Right atrium auricular region (tissue), 2 donors: ENCODE measurements at regions not wholly inside any gene's neighbourhood (a gene's known extent, or its start where the extent isn't known, plus 50 kb on each side); places are given as distances from the start of the nearest gene placed in this dataset.

Experiments used
- DNase-seq: peaks from one replicate; pipeline ENCODE4 v3.0.0-alpha.2; 2019; ENCODE audit warnings: low spot score
- H3K27ac ChIP-seq, 2 donors: fragments of 200-600 bp; sonication (generic); 1 replicate in 1 of 2; 2 replicates in 1 of 2; pipeline ENCODE4 v1.5.1; 2016 to 2019
- H3K27me3 ChIP-seq, 2 donors: fragments of 200-600 bp; sonication (generic); one replicate each; pipeline versions ENCODE4 v1.5.1 to v1.6.0; 2017 to 2019
- H3K36me3 ChIP-seq: fragments of 200-600 bp; sonication (generic); one replicate; pipeline ENCODE4 v1.5.1; 2016
- H3K4me1 ChIP-seq, 2 donors: fragments of 200-600 bp; sonication (generic); one replicate each; pipeline versions ENCODE4 v1.5.1 to v1.6.0; 2017 to 2019
- H3K4me3 ChIP-seq, 2 donors: fragments of 200-600 bp; sonication (generic); 1 replicate in 1 of 2; 2 replicates in 1 of 2; pipeline ENCODE4 v1.5.1; 2017 to 2019; ENCODE audit warnings: mild to moderate bottlenecking in 1 of 2, moderate library complexity in 1 of 2
- H3K9me3 ChIP-seq, 2 donors: fragments of 200-600 bp; sonication (generic); one replicate each; pipeline ENCODE4 v1.5.1; 2019
- TF ChIP-seq, protein P1 (sequence below), 2 donors: fragments of 200-600 bp; sonication (generic); IDR thresholded peaks; one replicate each; pipeline ENCODE4 v1.5.1; 2019; ENCODE audit warnings: antibody characterized with exemption in 2 of 2

DNA sequence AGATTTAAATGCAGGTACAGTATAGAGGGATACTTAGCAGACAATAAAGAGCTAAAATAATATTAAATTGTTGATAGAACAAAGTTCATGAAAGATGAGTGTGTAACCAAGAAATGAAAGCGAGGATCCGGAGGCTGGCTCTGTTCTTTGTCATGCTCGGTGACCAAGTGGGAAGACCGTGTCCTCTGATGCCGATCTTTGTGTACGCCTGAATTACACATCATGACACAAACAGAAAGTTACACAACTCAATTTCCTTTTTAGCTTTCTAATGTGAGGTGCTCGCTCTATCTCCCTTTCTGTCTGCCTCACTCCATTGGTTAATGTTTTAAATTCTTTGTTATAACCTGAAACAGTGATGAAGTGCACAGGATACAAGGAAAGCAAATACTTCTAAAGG is 114.8 kb upstream of the NEIL3 start:
- no peaks in the 10 kb centered on the region for H3K4me1 ChIP-seq
- H3K27me3 ChIP-seq = no peaks in the 10 kb centered on the region
- H3K27ac ChIP-seq = no peak overlapping the region
- no peak overlapping the region for H3K4me3 ChIP-seq
- no peaks in the 10 kb centered on the region for H3K36me3 ChIP-seq
- DNase-seq = no peak
- TF ChIP-seq, protein P1, sequence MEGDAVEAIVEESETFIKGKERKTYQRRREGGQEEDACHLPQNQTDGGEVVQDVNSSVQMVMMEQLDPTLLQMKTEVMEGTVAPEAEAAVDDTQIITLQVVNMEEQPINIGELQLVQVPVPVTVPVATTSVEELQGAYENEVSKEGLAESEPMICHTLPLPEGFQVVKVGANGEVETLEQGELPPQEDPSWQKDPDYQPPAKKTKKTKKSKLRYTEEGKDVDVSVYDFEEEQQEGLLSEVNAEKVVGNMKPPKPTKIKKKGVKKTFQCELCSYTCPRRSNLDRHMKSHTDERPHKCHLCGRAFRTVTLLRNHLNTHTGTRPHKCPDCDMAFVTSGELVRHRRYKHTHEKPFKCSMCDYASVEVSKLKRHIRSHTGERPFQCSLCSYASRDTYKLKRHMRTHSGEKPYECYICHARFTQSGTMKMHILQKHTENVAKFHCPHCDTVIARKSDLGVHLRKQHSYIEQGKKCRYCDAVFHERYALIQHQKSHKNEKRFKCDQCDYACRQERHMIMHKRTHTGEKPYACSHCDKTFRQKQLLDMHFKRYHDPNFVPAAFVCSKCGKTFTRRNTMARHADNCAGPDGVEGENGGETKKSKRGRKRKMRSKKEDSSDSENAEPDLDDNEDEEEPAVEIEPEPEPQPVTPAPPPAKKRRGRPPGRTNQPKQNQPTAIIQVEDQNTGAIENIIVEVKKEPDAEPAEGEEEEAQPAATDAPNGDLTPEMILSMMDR (IDR thresholded peaks at IDR 0.05) = no peak
- peaks cover 0 to 8% of the 10 kb centered on the region in 2 donors for H3K9me3 ChIP-seq

DNA sequence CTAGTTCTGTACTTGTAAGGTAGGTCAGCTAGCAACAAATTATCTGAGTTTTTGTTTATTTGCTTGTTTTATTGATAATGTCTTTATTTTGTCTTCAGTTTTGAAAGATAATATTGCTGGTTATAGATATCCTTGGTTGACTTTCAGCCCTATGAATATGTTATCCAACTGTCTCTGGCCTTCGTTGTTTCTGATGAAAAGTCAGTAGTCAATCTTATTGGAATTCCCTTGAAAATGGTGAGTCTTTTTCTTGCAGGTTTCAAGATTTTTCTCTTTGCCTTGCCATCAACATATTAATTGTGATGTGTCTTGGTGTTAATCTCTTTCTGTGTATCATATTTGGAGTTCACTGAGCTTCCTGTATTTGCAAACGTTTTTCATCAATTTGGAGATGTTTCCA is 113.1 kb upstream of the NEIL3 start:
- no peak for DNase-seq
- H3K4me1 ChIP-seq = no peaks in the 10 kb centered on the region
- no peak overlapping the region for H3K4me3 ChIP-seq
- H3K27ac ChIP-seq = no peak overlapping the region
- no peaks in the 10 kb centered on the region for H3K36me3 ChIP-seq
- H3K27me3 ChIP-seq = no peaks in the 10 kb centered on the region
- TF ChIP-seq, protein P1 (IDR thresholded peaks at IDR 0.05) = no peak
- peaks cover 0 to 8% of the 10 kb centered on the region in 2 donors for H3K9me3 ChIP-seq

DNA sequence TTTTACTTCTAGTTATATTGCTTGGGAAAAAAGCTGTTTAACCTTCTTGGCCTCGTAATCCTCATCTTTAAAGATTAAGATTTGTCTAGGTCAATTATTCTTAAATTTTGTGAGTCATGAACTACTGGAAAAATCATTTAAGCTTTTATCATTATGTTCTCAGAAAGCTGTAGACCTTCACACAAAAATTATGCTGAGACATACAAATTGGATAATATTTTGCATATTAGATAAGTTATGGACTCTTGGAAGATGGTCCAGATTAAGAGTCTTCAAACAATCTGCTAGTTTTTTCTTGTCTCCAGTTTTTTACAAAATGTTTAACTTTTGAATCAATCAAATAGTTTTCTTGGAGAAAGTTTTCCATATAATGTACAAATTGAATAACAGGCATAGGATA is 108.1 kb upstream of the NEIL3 start:
- Histone ChIP-seq H3K9me3 (peaks cover 0 to 16% of the 10 kb centered on the region in 2 donors), H3K27ac (no peak overlapping the region), H3K4me1 (no peaks in the 10 kb centered on the region), H3K4me3 (no peak overlapping the region), H3K36me3 (no peaks in the 10 kb centered on the region), H3K27me3 (no peaks in the 10 kb centered on the region)
- TF ChIP-seq, protein P1 (IDR thresholded peaks at IDR 0.05) = no peak
- no peak for DNase-seq

DNA sequence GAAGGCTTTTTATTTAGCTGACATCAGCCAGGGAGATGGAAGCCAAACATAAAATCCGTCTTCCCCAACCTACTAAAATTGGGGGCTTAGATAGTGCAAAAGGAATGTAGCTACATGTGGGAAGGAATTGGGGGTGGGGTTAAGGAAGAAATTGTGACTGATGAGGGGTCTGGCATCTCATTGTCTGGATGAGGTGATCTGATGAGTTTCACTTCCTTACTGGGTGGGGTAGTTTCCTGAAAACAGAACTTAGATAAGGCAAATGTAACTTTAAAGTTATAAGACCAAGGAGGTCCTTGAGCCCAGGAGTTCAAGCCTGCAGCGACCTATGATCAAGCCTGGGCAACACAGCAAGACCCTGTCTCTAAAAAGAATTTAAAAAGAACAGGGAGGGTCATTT is 105.5 kb upstream of the NEIL3 start:
- Histone ChIP-seq H3K9me3 (peaks cover 0 to 9% of the 10 kb centered on the region in 2 donors), H3K36me3 (no peaks in the 10 kb centered on the region), H3K4me3 (no peak overlapping the region), H3K27ac (no peak overlapping the region), H3K27me3 (no peaks in the 10 kb centered on the region), H3K4me1 (no peaks in the 10 kb centered on the region)
- DNase-seq = no peak
- TF ChIP-seq, protein P1 (IDR thresholded peaks at IDR 0.05) = no peak

DNA sequence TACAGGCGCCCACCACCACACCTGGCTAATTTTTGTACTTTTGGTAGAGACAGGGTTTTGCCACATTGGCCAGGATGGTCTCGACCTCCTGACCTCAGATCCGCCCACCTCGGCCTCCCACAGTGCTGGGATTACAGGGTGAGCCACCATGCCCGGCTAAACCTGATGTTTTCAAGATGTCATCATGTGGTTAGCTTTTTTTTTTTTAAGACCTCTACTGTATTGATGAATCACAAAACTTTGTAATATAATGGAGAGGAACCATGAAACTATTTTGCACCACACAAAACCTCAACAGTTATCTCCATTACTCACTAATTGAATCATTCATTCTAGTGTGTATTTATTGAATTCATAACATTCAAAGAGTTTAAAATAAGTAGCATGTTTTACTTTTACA is 94.7 kb upstream of the NEIL3 start:
- H3K36me3 ChIP-seq = no peaks in the 10 kb centered on the region
- TF ChIP-seq, protein P1 (IDR thresholded peaks at IDR 0.05) = no peak
- no peaks in the 10 kb centered on the region for H3K9me3 ChIP-seq
- no peak overlapping the region for H3K27ac ChIP-seq
- H3K4me1 ChIP-seq = no peaks in the 10 kb centered on the region
- no peak for DNase-seq
- H3K4me3 ChIP-seq = no peak overlapping the region
- H3K27me3 ChIP-seq = no peaks in the 10 kb centered on the region

DNA sequence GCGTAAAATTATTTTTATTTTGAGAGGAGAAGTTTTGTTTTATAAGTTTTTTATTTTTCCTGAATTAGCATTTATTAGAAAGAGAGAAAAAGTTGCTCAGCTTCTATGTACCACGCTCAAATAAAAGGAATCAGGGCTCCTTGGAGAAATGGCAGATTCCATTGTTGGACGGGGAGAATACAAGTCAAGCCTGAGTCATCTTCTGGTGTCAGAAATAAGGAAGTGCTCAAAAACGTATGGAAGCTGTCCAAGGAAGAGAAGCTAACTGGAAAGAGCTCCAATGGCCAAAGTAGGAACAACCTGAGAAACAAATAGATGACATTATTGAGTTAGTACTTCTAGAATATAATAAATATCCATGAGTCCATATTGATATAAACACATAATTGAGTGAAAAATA is 89.3 kb upstream of the NEIL3 start:
- H3K36me3 ChIP-seq = no peaks in the 10 kb centered on the region
- no peaks in the 10 kb centered on the region for H3K9me3 ChIP-seq
- no peak for DNase-seq
- H3K27me3 ChIP-seq = no peaks in the 10 kb centered on the region
- TF ChIP-seq, protein P1 (IDR thresholded peaks at IDR 0.05) = no peak
- no peaks in the 10 kb centered on the region for H3K4me1 ChIP-seq
- H3K4me3 ChIP-seq = no peak overlapping the region
- H3K27ac ChIP-seq = no peak overlapping the region
